HG03045 (cell line): ENCODE measurements at regions not wholly inside any gene's neighbourhood (a gene's known extent, or its start where the extent isn't known, plus 50 kb on each side); places are given as distances from the start of the nearest gene placed in this dataset.

Source experiments
- ATAC-seq: cut with Tn5 transposase; IDR thresholded peaks from one replicate; pipeline ENCODE4 v1.9.1; 2021; ENCODE audit warnings: mild to moderate bottlenecking, moderate library complexity; ENCODE audit not compliant: unreplicated experiment

- ATAC-seq, result no peak
Observed at GRCh38 chr1:199261328-199261727, 622.5 kb downstream of the PTPRC start.

GRCh38 chr1:199264283-199264682 is 625.4 kb downstream of the PTPRC start:
- no peak for ATAC-seq

GRCh38 chr1:199264911-199265310 is 626.1 kb downstream of the PTPRC start:
- ATAC-seq, result no peak

- ATAC-seq, result no peak
Observed at GRCh38 chr1:199265319-199265718, 626.5 kb downstream of the PTPRC start.

GRCh38 chr1:199269241-199269640 is 630.4 kb downstream of the PTPRC start:
- no peak for ATAC-seq

DNA sequence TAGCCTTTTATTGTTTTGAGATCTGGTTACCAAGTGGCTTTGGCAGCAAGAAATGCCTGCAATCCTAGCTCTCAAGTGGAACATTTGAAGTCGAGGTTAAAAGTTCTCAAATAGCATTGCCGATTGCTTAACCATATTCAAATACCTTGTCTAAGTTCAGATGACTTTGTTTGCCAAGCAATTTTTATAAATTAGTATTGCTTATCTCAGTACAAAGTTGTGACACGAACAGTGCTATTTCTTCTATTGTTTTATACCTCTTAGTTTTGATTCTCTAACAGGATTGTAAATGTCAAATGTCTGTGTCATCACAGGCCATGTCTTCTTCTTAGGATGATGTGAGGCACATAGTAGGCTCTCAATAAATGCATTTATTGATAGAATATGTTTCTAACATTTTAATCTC is 633.3 kb downstream of the PTPRC start:
- no peak for ATAC-seq

DNA sequence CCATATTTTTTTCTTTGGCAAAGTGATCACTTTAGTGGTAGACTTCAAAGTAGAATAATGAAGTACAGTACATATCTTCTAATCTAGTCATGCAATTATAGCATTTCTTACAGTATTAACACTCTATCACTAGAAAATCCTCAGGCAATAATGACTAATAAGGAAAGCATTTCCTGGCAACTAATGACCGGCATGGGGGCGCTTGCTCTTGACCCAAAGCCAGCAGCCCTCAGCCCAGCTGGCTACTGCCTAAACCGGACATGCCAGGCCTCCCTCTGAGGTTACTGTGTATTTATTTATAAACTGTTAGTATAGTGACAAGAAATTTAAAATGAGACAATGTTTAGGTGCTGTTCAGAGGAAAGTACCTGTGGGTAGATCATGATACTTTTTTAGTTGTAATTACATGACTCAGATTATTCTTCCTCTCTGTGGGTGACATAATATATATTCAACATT is 633.8 kb downstream of the PTPRC start:
- ATAC-seq, result peak; percentile 65

DNA sequence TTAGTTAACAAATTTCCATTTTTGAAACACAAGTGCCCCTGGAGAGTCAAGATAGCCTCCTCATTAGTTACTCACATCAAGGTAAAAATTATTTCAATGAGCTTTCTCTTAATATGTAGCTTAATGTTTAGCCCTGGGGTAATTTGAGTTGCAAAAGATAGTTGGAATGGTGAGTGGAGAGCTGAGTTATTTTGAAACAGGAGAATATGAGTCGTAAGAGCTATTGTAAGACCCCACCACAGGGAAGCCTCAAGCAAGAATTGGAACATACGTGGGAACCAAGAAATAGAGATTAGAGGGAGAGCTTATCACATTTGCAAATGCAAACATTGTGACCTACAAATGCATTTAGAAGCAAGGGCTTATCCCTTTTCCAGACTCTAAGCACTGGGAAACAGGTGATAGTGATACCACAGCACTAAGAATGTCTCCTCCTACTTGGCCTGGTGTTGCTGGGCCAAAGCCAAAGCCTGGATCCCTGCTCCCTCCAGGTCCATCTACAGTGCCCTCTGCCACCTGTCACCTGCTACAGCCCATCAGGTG is 635.1 kb downstream of the PTPRC start:
- no peak for ATAC-seq

GRCh38 chr1:199279067-199279466 is 640.2 kb downstream of the PTPRC start:
- ATAC-seq, result no peak

- peak; percentile 75 for ATAC-seq
Observed at GRCh38 chr1:199279872-199280645, 641.2 kb downstream of the PTPRC start.

DNA sequence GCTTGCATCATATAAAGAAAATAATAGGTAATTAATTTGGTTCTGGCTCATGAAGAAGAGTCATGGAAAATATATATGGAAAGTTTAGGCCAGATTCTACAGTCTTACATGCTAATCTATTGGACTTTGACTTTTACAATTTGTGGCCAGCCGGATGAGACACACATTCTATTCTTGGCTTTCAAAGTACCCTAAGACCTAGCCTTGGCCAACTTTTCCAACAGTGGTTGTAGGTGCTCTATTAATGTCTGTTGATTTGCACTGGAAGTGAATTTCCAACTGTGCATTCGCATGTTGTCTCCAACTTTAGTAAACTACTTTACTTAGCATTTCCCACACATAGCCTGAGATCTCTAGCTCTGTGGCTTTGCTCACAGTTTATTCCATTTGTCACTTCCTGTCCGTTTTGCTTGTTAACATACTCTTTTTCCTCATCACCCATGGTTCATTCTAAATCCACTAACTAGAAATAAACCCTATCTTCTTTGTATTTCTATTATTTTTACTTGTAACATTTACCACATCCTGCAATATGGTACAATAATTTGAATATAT is 644.0 kb downstream of the PTPRC start:
- no peak for ATAC-seq

GRCh38 chr1:199283794-199284193 is 645.0 kb downstream of the PTPRC start:
- ATAC-seq, result no peak

DNA sequence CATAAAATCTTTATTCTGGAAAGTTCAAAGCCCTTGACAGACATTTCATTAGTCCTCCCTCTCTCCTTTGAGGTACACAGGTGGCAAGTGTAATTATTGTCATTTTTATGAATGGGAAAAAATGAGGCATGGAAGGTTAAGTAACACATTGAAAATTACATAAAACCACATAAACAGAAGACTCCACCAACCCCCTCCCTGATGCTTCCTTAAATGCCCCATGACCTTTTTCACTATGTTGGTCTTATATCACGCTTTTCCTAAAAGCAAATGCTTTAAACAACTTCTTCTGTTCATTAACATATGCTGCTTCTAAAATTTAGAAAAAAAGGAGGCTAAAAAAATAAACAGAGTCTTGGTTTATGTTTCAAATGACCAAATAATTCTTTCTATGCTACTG is 648.4 kb downstream of the PTPRC start:
- no peak for ATAC-seq

DNA sequence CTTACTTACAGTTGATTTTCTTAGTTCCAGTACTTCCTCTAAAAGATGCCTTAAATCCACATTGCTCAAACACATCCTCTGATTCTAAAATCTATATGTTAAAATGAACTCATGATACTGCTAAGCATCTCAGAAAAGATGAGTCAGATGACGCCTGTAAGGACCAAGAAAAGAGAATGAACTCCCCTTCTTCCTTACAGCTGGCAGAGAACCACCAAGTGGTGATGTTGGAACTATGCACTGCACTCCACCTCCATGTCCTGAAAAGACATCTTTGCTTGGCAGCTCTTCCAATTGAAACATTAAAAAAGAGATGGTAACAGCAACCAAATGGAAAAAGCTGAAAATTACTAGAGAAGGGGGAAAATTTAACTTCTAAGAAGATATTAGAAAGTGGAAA is 648.8 kb downstream of the PTPRC start:
- no peak for ATAC-seq

- ATAC-seq, result no peak
Observed at GRCh38 chr1:199290186-199290585, 651.3 kb downstream of the PTPRC start.

DNA sequence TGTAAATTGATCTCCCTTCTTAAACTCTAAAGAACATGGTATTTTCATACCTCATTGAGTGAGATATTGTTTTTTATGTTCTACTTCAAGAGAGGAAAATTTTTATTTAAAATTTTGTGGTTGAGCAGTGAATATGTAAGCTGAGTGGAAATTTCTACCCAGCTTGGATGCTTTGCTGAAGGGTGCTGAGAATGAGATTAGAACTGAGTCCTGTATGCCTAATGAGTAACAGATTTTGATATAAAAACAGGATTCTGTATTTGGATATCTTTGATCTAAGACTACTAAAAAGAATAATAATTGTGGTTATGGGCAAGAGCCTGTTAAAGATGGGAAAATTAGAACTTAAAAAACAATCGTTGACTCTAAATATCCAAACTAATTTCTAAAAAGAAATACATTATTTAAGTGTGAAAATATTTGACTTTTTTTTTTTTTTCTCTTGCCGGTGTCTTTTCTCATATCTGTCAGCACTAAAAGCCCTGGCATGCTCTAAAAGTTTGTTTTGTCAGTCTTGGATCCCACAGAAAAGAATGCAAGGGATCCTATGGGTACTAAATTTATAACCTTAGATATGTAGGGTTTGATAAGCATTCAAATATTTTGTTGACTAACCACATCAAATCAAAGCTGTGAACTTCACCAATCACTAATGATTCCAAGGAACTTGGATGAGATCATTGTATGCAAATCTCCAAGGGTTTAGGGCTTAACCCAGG is 652.3 kb downstream of the PTPRC start:
- no peak for ATAC-seq

DNA sequence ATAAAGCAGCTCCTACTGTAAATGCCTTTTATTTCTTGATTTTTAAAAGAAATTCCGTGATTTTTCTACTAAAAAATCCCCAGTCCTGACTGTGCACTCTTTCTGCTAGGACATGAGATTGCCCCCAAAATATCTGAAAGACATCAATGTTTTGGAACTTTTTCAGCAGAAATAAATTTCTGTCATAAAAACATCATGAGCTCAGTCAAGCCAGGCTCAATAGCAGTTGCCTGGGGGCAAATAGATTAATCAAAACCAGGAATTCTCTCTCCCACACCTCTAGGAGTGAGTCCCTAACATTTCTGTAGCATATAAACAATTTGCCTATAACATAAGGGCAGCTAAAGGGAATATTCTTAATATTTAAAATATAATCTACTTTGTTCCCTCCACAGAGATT is 654.1 kb downstream of the PTPRC start:
- no peak for ATAC-seq

DNA sequence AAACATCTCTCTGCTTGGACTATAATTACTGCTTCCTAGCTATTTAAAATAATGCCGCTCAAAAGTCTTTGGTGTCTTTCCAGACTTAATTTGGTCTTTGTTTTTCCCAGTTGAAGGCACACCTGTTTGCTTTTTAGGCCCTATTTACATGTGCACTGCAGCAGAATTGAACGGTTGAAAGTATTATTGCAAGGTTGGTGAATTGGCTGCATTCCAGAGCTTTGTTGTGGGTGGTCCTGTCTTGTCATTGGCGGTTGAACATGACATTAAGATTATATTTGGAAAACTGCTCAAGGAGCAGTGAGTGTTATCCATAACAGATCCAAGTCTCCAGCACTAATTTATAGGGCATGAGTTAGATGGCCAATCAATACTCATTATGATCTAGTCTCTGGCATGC is 656.3 kb downstream of the PTPRC start:
- ATAC-seq, result no peak

- no peak for ATAC-seq
Observed at GRCh38 chr1:199297174-199297573, 658.3 kb downstream of the PTPRC start.

- ATAC-seq, result no peak
Observed at GRCh38 chr1:199297887-199298286, 659.0 kb downstream of the PTPRC start.

DNA sequence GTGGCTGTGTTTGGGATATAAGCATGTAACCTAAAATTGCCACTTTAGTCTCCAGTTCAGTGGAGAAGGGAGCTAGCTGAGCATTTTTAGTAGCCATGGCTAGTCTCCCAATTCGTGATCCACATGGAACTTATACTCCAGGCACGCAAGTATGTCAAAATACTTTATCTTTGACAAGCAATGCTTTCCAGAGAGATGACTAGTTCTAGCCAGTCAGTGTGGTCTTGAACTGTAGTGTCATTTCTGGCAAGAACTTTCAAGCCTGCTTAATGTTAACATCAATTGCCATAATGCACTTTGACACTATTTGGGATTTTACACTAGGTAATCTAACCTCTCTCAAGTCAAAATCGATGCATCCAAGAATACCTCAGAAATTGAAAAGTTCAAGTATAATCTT is 660.0 kb downstream of the PTPRC start:
- ATAC-seq, result no peak
